ENCODE measurements at regions not wholly inside any gene's neighbourhood (a gene's known extent, or its start where the extent isn't known, plus 50 kb on each side); places are given as distances from the start of the nearest gene placed in this dataset.

GRCh38 chr1:222893255-222893654 lies 78.4 kb downstream of the DISP1 start:
- TF ChIP-seq CTCF (IDR thresholded peaks at IDR 0.05) (no peak), ZFX (IDR thresholded peaks at IDR 0.05; ENCODE audit: borderline replicate concordance) (no peak)
